ENCODE measurements at regions not wholly inside any gene's neighbourhood (a gene's known extent, or its start where the extent isn't known, plus 50 kb on each side); places are given as distances from the start of the nearest gene placed in this dataset.

DNA sequence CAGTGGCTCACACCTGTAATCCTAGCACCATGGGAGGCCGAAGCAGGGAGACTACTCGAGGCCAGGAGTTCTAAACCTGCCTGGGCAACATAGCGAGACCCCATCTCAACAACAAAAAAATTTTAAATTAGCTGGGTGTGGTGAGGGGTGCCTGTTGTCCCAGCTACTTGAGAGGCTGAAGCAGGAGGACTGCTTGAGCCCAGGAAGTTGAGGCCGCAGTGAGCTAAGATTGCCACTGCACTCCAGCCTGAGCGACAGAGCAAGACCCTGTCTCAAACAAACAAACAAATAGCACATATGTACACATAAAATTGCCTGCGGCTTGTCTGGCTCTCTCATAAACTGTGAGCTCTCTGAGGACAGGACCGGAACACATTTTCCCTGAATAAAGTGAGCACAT, 106.3 kb downstream of the BANF2 start:
- TF ChIP-seq POLR2A (IDR thresholded peaks at IDR 0.05) (no peak), CTCF (IDR thresholded peaks at IDR 0.05) (no peak)
